OCI-LY1 (cell line): ENCODE measurements at regions not wholly inside any gene's neighbourhood (a gene's known extent, or its start where the extent isn't known, plus 50 kb on each side); places are given as distances from the start of the nearest gene placed in this dataset.

Experiments
- EZH2 ChIP-seq: fragments of 200-600 bp; sonication (generic), shearing (Covaris generic); IDR thresholded peaks from 2 replicates; pipeline ENCODE4 v1.8.0; 2017; ENCODE audit warnings: borderline replicate concordance, mixed run types, mild to moderate bottlenecking, antibody characterized with exemption, low read length, moderate library complexity, mixed read lengths
- TF ChIP-seq, protein P1 (sequence below): fragments of 200-600 bp; sonication (generic), shearing (Covaris generic); IDR thresholded peaks from 2 replicates; pipeline ENCODE4 v1.5.1; 2017; ENCODE audit warnings: mild to moderate bottlenecking, antibody characterized with exemption, low read length, moderate library complexity, mixed read lengths

DNA sequence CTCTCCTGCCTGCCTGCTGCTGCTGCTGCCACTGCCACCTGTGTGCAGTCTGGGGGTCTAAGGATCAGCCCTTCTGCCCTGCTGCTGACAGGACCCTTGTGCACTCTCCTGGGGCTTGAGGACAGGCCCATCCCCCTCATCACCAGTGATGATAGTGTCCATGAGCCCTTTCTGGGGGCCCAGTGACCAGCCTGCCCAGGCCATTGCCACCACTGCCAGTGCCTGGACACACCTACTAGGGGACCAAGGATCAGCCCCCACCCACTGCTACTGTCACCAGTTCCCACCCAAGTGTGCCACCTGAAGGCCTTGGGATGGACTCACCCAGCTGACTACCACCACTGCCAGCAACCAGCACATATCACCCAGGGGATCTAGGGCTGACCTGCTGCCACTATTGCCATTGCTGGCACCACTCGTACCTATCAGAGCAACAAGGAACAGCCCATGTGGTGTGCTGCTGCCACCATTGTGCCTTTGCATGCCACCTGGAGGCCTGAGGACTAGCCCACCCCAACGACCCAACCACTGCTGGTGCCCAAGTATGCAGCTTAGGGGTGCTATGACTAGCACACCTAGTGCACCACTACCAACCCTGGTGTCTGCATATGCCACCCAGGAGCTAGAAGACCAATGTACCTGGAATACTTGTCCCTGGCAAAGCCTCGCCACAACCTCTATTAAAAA is 994.3 kb downstream of the PCDH17 start:
- TF ChIP-seq, protein P1, sequence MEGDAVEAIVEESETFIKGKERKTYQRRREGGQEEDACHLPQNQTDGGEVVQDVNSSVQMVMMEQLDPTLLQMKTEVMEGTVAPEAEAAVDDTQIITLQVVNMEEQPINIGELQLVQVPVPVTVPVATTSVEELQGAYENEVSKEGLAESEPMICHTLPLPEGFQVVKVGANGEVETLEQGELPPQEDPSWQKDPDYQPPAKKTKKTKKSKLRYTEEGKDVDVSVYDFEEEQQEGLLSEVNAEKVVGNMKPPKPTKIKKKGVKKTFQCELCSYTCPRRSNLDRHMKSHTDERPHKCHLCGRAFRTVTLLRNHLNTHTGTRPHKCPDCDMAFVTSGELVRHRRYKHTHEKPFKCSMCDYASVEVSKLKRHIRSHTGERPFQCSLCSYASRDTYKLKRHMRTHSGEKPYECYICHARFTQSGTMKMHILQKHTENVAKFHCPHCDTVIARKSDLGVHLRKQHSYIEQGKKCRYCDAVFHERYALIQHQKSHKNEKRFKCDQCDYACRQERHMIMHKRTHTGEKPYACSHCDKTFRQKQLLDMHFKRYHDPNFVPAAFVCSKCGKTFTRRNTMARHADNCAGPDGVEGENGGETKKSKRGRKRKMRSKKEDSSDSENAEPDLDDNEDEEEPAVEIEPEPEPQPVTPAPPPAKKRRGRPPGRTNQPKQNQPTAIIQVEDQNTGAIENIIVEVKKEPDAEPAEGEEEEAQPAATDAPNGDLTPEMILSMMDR = no peak
- TF ChIP-seq EZH2 = no peak
